H9 (cell line): ENCODE measurements at regions not wholly inside any gene's neighbourhood (a gene's known extent, or its start where the extent isn't known, plus 50 kb on each side); places are given as distances from the start of the nearest gene placed in this dataset.

ENCODE experiments used
- DNase-seq: peaks from one replicate; pipeline ENCODE4 v3.0.0-alpha.2; 2017
- H2AFZ ChIP-seq: one replicate; pipeline ENCODE4 v1.6.1; 2013; ENCODE audit warnings: mild to moderate bottlenecking, low read length, control low read depth, moderate library complexity
- H2AK5ac ChIP-seq: 2 replicates; pipeline ENCODE4 v1.6.1; 2013; ENCODE audit warnings: low read length, control low read depth, mixed read lengths; ENCODE audit not compliant: insufficient read length
- H2BK120ac ChIP-seq: one replicate; pipeline ENCODE4 v1.6.1; 2013; ENCODE audit warnings: low read depth, mild to moderate bottlenecking, low read length, control low read depth, inconsistent platforms; ENCODE audit not compliant: poor library complexity, severe bottlenecking
- H2BK12ac ChIP-seq: 2 replicates; pipeline ENCODE4 v1.6.1; 2013; ENCODE audit warnings: low read length, control low read depth, mixed read lengths, low read depth; ENCODE audit not compliant: insufficient read length
- H2BK15ac ChIP-seq: 2 replicates; pipeline ENCODE4 v1.6.1; 2013; ENCODE audit warnings: low read depth, low read length, control low read depth
- H2BK20ac ChIP-seq: one replicate; pipeline ENCODE4 v1.6.1; 2013; ENCODE audit warnings: low read depth, mild to moderate bottlenecking, low read length, control low read depth, inconsistent platforms; ENCODE audit not compliant: poor library complexity, severe bottlenecking
- H2BK5ac ChIP-seq: 2 replicates; pipeline ENCODE4 v1.6.1; 2013; ENCODE audit warnings: low read length, control low read depth, mixed read lengths; ENCODE audit not compliant: insufficient read length
- H3K14ac ChIP-seq: 2 replicates; pipeline ENCODE4 v1.6.1; 2013; ENCODE audit warnings: low read length, control low read depth; ENCODE audit not compliant: insufficient read depth
- H3K18ac ChIP-seq: 2 replicates; pipeline ENCODE4 v1.6.1; 2013; ENCODE audit warnings: low read depth, mild to moderate bottlenecking, mixed read lengths, low read length, control low read depth; ENCODE audit not compliant: insufficient read length
- H3K23ac ChIP-seq: 2 replicates; pipeline ENCODE4 v1.6.1; 2013; ENCODE audit warnings: low read length, control low read depth, mixed read lengths, low read depth; ENCODE audit not compliant: insufficient read length
- H3K23me2 ChIP-seq: 2 replicates; pipeline ENCODE4 v1.6.1; 2013; ENCODE audit warnings: low read depth, mild to moderate bottlenecking, mixed read lengths, low read length, control low read depth; ENCODE audit not compliant: insufficient read length, poor library complexity, severe bottlenecking
- H3K27ac ChIP-seq: 2 replicates; pipeline ENCODE4 v1.5.1; 2013; ENCODE audit warnings: low read length, control low read depth, mixed read lengths, low read depth; ENCODE audit not compliant: insufficient read length
- H3K27me3 ChIP-seq: 2 replicates; pipeline ENCODE4 v1.6.1; 2013; ENCODE audit warnings: low read length, control low read depth, inconsistent platforms; ENCODE audit not compliant: insufficient read depth
- H3K4ac ChIP-seq: 2 replicates; pipeline ENCODE4 v1.6.1; 2013; ENCODE audit warnings: low read depth, mild to moderate bottlenecking, control low read depth, inconsistent platforms, low read length, moderate library complexity
- H3K4me1 ChIP-seq: 2 replicates; pipeline ENCODE4 v1.6.1; 2013; ENCODE audit warnings: low read length, control low read depth, inconsistent platforms; ENCODE audit not compliant: insufficient read depth
- H3K4me2 ChIP-seq: 2 replicates; pipeline ENCODE4 v1.6.1; 2013; ENCODE audit warnings: low read length, control low read depth, mixed read lengths; ENCODE audit not compliant: insufficient read length, insufficient read depth
- H3K56ac ChIP-seq: 2 replicates; pipeline ENCODE4 v1.6.1; 2013; ENCODE audit warnings: low read depth, mild to moderate bottlenecking, mixed read lengths, low read length, control low read depth; ENCODE audit not compliant: insufficient read length
- H3K79me1 ChIP-seq: 2 replicates; pipeline ENCODE4 v1.6.1; 2013; ENCODE audit warnings: low read depth, mild to moderate bottlenecking, moderate library complexity, low read length, control low read depth, inconsistent platforms; ENCODE audit not compliant: insufficient read depth, poor library complexity, severe bottlenecking
- H3K79me2 ChIP-seq: 2 replicates; pipeline ENCODE4 v1.6.1; 2013; ENCODE audit warnings: low read length, control low read depth, inconsistent platforms; ENCODE audit not compliant: insufficient read depth
- H3K9ac ChIP-seq: 2 replicates; pipeline ENCODE4 v1.6.1; 2013; ENCODE audit warnings: low read length, control low read depth, mixed read lengths; ENCODE audit not compliant: insufficient read length; ENCODE audit errors: extremely low read depth
- H3K9me3 ChIP-seq: one replicate; pipeline ENCODE4 v1.6.1; 2013; ENCODE audit warnings: low read depth, low read length, inconsistent platforms; ENCODE audit not compliant: control insufficient read depth
- H3T11ph ChIP-seq: one replicate; pipeline ENCODE4 v1.6.1; 2013; ENCODE audit warnings: mild to moderate bottlenecking, low read length, control low read depth, inconsistent platforms
- H4K20me1 ChIP-seq: one replicate; pipeline ENCODE4 v1.6.1; 2013; ENCODE audit not compliant: control insufficient read depth, insufficient read length, insufficient read depth
- H4K5ac ChIP-seq: 2 replicates; pipeline ENCODE4 v1.6.1; 2013; ENCODE audit warnings: low read depth, mild to moderate bottlenecking, mixed read lengths, low read length, control low read depth; ENCODE audit not compliant: insufficient read length
- H4K8ac ChIP-seq: replicated peaks from 2 replicates; pipeline ENCODE4 v1.6.1; 2013; ENCODE audit warnings: low read length, control low read depth, mixed read lengths, low read depth; ENCODE audit not compliant: insufficient read length
- H4K91ac ChIP-seq: 2 replicates; pipeline ENCODE4 v1.6.1; 2013; ENCODE audit warnings: low read depth, mild to moderate bottlenecking, moderate library complexity, mixed read lengths, low read length, control low read depth; ENCODE audit not compliant: insufficient read length
- H3K27ac Mint-ChIP-seq, 3 experiments: 2 replicates in 2 of 3; 3 replicates in 1 of 3; pipeline ENCODE4 v1.8.0; 2020 to 2021; ENCODE audit warnings: mixed read lengths in 3 of 3, mild to moderate bottlenecking in 1 of 3, moderate library complexity in 1 of 3
- H3K27me3 Mint-ChIP-seq: 2 replicates; pipeline ENCODE4 v1.8.0; 2021; ENCODE audit warnings: low read depth, mild to moderate bottlenecking, moderate library complexity, mixed read lengths
- H3K36me3 Mint-ChIP-seq, 3 experiments: 2 replicates in 2 of 3; 3 replicates in 1 of 3; pipeline ENCODE4 v1.8.0; 2020 to 2021; ENCODE audit warnings: low read depth in 3 of 3, mixed read lengths in 3 of 3; ENCODE audit not compliant: insufficient read depth in 1 of 3
- H3K4me1 Mint-ChIP-seq, 2 experiments: 2 replicates each; pipeline ENCODE4 v1.8.0; 2020; ENCODE audit warnings: mixed read lengths in 2 of 2
- H3K4me3 Mint-ChIP-seq, 2 experiments: 2 replicates in 1 of 2; 3 replicates in 1 of 2; pipeline ENCODE4 v1.8.0; 2020 to 2021; ENCODE audit warnings: mild to moderate bottlenecking in 2 of 2, mixed read lengths in 2 of 2, moderate library complexity in 1 of 2
- H3K9me3 Mint-ChIP-seq, 2 experiments: 2 replicates in 1 of 2; 3 replicates in 1 of 2; pipeline ENCODE4 v1.8.0; 2020; ENCODE audit warnings: mild to moderate bottlenecking in 2 of 2, mixed read lengths in 2 of 2, moderate library complexity in 1 of 2
- CTCF ChIP-seq: fragments of 200-600 bp; sonication (generic); conservative IDR thresholded peaks from 3 replicates; pipeline ENCODE4 v1.8.0; 2021; ENCODE audit warnings: antibody characterized with exemption, mild to moderate bottlenecking
- WGBS: extraction: QIAGEN DNeasy Blood & Tissue Kit; methylation state at CpG from one replicate; pipeline ENCODE4 v1.1.7; 2013; ENCODE audit warnings: missing lambda C conversion rate, low lambda C conversion rate, mixed read lengths; ENCODE audit not compliant: insufficient read length; ENCODE audit errors: extremely low coverage; 5-methylcytosine and 5-hydroxymethylcytosine counted together

- no peaks in the 10 kb centered on the region for H3K27me3 Mint-ChIP-seq
- H4K8ac ChIP-seq: no peak overlapping the region
- H3T11ph ChIP-seq: no peak overlapping the region
- H3K14ac ChIP-seq: no peak overlapping the region
- no peak overlapping the region for H4K91ac ChIP-seq
- H3K56ac ChIP-seq: no peak overlapping the region
- DNase-seq: no peak
- H2BK120ac ChIP-seq: no peak overlapping the region
- H3K9me3 ChIP-seq: no peaks in the 10 kb centered on the region
- H2BK20ac ChIP-seq: no peak overlapping the region
- no peak overlapping the region for H2AFZ ChIP-seq
- H3K27ac Mint-ChIP-seq: no peak overlapping the region
- no peaks in the 10 kb centered on the region for H3K79me2 ChIP-seq
- peaks cover 25 to 67% (median 44%) of the 10 kb centered on the region in 3 experiments for H3K36me3 Mint-ChIP-seq
- H2AK5ac ChIP-seq: no peak overlapping the region
- no peaks in the 10 kb centered on the region for H3K27me3 ChIP-seq
- H4K5ac ChIP-seq: no peak overlapping the region
- H2BK12ac ChIP-seq: no peak overlapping the region
- no peak overlapping the region for H3K4me2 ChIP-seq
- no peak for TF ChIP-seq CTCF
- H3K9me3 Mint-ChIP-seq: no peaks in the 10 kb centered on the region
- H3K4ac ChIP-seq: no peak overlapping the region
- no peaks in the 10 kb centered on the region for H3K23me2 ChIP-seq
- H3K4me3 Mint-ChIP-seq: no peak overlapping the region
- no peaks in the 10 kb centered on the region for H3K4me1 Mint-ChIP-seq
- WGBS: no CpG with 5 or more reads among the region's 2 CpGs
- H2BK5ac ChIP-seq: no peak overlapping the region
- no peaks in the 10 kb centered on the region for H4K20me1 ChIP-seq
- no peak overlapping the region for H3K23ac ChIP-seq
- H3K18ac ChIP-seq: no peak overlapping the region
- no peaks in the 10 kb centered on the region for H3K4me1 ChIP-seq
- no peak overlapping the region for H2BK15ac ChIP-seq
- no peak overlapping the region for H3K27ac ChIP-seq
- H3K79me1 ChIP-seq: no peaks in the 10 kb centered on the region
- no peak overlapping the region for H3K9ac ChIP-seq
These were observed 110.6 kb upstream of the ZNF746 start for GRCh38 chr7:149608168-149608567.
